HG03378 (cell line): ENCODE measurements at regions not wholly inside any gene's neighbourhood (a gene's known extent, or its start where the extent isn't known, plus 50 kb on each side); places are given as distances from the start of the nearest gene placed in this dataset.
"Not testable (repeated sequence)": the region's sequence is repeated elsewhere in the genome, so short reads cannot be mapped to it uniquely, and the experiment has no call there.

Experiments
- ATAC-seq: cut with Tn5 transposase; IDR thresholded peaks from one replicate; pipeline ENCODE4 v1.9.1; 2021; ENCODE audit warnings: mild to moderate bottlenecking, moderate library complexity; ENCODE audit not compliant: unreplicated experiment

- no peak for ATAC-seq
Measured at GRCh38 chr11:41675205-41675604, 215.8 kb upstream of the LRRC4C start.

GRCh38 chr11:41713030-41713429 lies 253.6 kb upstream of the LRRC4C start:
- ATAC-seq = no peak

- ATAC-seq = no peak
Measured at GRCh38 chr11:41714101-41714500, 254.6 kb upstream of the LRRC4C start.

- no peak for ATAC-seq
Measured at GRCh38 chr11:41716862-41717261, 257.4 kb upstream of the LRRC4C start.

GRCh38 chr11:41720761-41721160 lies 261.3 kb upstream of the LRRC4C start:
- no peak for ATAC-seq

- ATAC-seq = not testable (repeated sequence)
Measured at GRCh38 chr11:41728161-41728560, 268.7 kb upstream of the LRRC4C start.

- no peak for ATAC-seq
Measured at GRCh38 chr11:41775296-41775695, 315.8 kb upstream of the LRRC4C start.

GRCh38 chr11:41779401-41779960 lies 320.0 kb upstream of the LRRC4C start:
- ATAC-seq = no peak

- ATAC-seq = no peak
Measured at GRCh38 chr11:41781441-41781840, 322.0 kb upstream of the LRRC4C start.

GRCh38 chr11:41784513-41785335 lies 325.3 kb upstream of the LRRC4C start:
- no peak for ATAC-seq

GRCh38 chr11:41786087-41786486 lies 326.6 kb upstream of the LRRC4C start:
- no peak for ATAC-seq

- ATAC-seq = no peak
Measured at GRCh38 chr11:41788177-41788576, 328.7 kb upstream of the LRRC4C start.

- no peak for ATAC-seq
Measured at GRCh38 chr11:41789376-41789775, 329.9 kb upstream of the LRRC4C start.

GRCh38 chr11:41795004-41795403 lies 335.6 kb upstream of the LRRC4C start:
- ATAC-seq = no peak

GRCh38 chr11:41799754-41800153 lies 340.3 kb upstream of the LRRC4C start:
- ATAC-seq = no peak

GRCh38 chr11:41803895-41804294 lies 344.4 kb upstream of the LRRC4C start:
- ATAC-seq = no peak

- no peak for ATAC-seq
Measured at GRCh38 chr11:41816396-41816795, 356.9 kb upstream of the LRRC4C start.

- not testable (repeated sequence) for ATAC-seq
Measured at GRCh38 chr11:41824287-41824686, 364.8 kb upstream of the LRRC4C start.

GRCh38 chr11:41826085-41826484 lies 366.6 kb upstream of the LRRC4C start:
- no peak for ATAC-seq

GRCh38 chr11:41836431-41836830 lies 377.0 kb upstream of the LRRC4C start:
- ATAC-seq = no peak

GRCh38 chr11:41842673-41843072 lies 383.2 kb upstream of the LRRC4C start:
- no peak for ATAC-seq

GRCh38 chr11:41845066-41845465 lies 385.6 kb upstream of the LRRC4C start:
- no peak for ATAC-seq

- ATAC-seq = no peak
Measured at GRCh38 chr11:41848349-41848748, 388.9 kb upstream of the LRRC4C start.
